Endothelial cell of umbilical vein (primary cell): ENCODE measurements at regions not wholly inside any gene's neighbourhood (a gene's known extent, or its start where the extent isn't known, plus 50 kb on each side); places are given as distances from the start of the nearest gene placed in this dataset.

Experiments used
- EZH2 ChIP-seq: IDR thresholded peaks from 2 replicates; pipeline ENCODE4 v1.6.1; 2012; ENCODE audit warnings: borderline replicate concordance, low read depth, mild to moderate bottlenecking, moderate library complexity, low read length, inconsistent platforms; ENCODE audit not compliant: severe bottlenecking
- GATA2 ChIP-seq: IDR thresholded peaks from 2 replicates; pipeline ENCODE4 v1.7.0; 2011; ENCODE audit warnings: low read depth, mild to moderate bottlenecking, moderate library complexity, mixed read lengths, low read length; ENCODE audit not compliant: insufficient read length, insufficient read depth
- JUN ChIP-seq: IDR thresholded peaks from 2 replicates; pipeline ENCODE4 v1.6.1; 2011; ENCODE audit warnings: borderline replicate concordance, low read depth; ENCODE audit not compliant: insufficient read length, insufficient read depth
- MYC ChIP-seq: IDR thresholded peaks from one replicate; pipeline ENCODE4 v1.6.1; 2011; ENCODE audit warnings: mild to moderate bottlenecking, low read depth, low read length
- POLR2A ChIP-seq: IDR thresholded peaks from 2 replicates; pipeline ENCODE4 v1.6.1; 2012; ENCODE audit warnings: low read depth, mild to moderate bottlenecking, control low read depth, low read length
- POLR2AphosphoS5 ChIP-seq: IDR thresholded peaks from 2 replicates; pipeline ENCODE4 v1.6.1; 2012; ENCODE audit warnings: low read depth, mild to moderate bottlenecking, control low read depth, low read length, moderate library complexity; ENCODE audit not compliant: insufficient read depth
- TF ChIP-seq, protein P1 (sequence below), 2 donors: IDR thresholded peaks; 1 replicate in 1 of 2; 2 replicates in 1 of 2; pipeline ENCODE4 v1.5.1; 2011; ENCODE audit warnings: low read length in 2 of 2, mild to moderate bottlenecking in 2 of 2, moderate library complexity in 2 of 2, control low read depth in 1 of 2, inconsistent platforms in 1 of 2, low read depth in 1 of 2; ENCODE audit not compliant: insufficient read depth in 1 of 2; ENCODE audit errors: extremely low read depth in 1 of 2
- TF ChIP-seq, protein P2 (sequence below): IDR thresholded peaks from 2 replicates; pipeline ENCODE4 v1.6.1; 2011; ENCODE audit not compliant: insufficient read depth, insufficient read length

DNA sequence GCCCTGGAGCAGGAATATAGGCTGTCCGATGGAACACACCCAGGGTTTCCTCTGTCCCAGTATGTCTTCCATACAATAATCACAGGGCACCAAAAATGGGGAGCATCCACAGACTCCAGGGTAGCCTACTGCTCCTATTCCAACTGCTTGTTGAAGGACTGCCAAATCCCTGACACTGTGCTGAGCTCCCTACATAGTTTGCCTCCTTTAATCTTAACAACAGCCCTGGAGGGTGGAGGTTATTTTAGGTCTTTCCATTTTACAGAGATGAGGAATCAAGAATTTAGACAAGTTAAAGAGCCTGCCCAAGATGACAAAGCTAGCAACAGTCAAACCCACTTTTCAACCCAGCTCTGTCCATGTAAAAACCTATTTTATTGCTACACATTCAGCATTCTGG, 790.4 kb downstream of the DIAPH3 start:
- TF ChIP-seq GATA2, result no peak
- TF ChIP-seq, protein P1, sequence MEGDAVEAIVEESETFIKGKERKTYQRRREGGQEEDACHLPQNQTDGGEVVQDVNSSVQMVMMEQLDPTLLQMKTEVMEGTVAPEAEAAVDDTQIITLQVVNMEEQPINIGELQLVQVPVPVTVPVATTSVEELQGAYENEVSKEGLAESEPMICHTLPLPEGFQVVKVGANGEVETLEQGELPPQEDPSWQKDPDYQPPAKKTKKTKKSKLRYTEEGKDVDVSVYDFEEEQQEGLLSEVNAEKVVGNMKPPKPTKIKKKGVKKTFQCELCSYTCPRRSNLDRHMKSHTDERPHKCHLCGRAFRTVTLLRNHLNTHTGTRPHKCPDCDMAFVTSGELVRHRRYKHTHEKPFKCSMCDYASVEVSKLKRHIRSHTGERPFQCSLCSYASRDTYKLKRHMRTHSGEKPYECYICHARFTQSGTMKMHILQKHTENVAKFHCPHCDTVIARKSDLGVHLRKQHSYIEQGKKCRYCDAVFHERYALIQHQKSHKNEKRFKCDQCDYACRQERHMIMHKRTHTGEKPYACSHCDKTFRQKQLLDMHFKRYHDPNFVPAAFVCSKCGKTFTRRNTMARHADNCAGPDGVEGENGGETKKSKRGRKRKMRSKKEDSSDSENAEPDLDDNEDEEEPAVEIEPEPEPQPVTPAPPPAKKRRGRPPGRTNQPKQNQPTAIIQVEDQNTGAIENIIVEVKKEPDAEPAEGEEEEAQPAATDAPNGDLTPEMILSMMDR (IDR thresholded peaks at IDR 0.05; ENCODE audit: extremely low read depth in 1 of 2, insufficient read depth in 1 of 2, low read depth in 1 of 2, low read length in 2 of 2), result no peak
- TF ChIP-seq EZH2, result no peak
- no peak for TF ChIP-seq POLR2AphosphoS5
- TF ChIP-seq POLR2A, result no peak
- TF ChIP-seq MYC, result no peak
- TF ChIP-seq, protein P2, sequence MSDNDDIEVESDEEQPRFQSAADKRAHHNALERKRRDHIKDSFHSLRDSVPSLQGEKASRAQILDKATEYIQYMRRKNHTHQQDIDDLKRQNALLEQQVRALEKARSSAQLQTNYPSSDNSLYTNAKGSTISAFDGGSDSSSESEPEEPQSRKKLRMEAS, result no peak
- no peak for TF ChIP-seq JUN
